Anterior cingulate cortex (tissue), 58 donors: ENCODE measurements at regions not wholly inside any gene's neighbourhood (a gene's known extent, or its start where the extent isn't known, plus 50 kb on each side); places are given as distances from the start of the nearest gene placed in this dataset.

ENCODE experiments used
- DNase-seq, 58 donors: peaks; one replicate each; lab custom pipeline; 2025; lab: John Stamatoyannopoulos, UW

DNA sequence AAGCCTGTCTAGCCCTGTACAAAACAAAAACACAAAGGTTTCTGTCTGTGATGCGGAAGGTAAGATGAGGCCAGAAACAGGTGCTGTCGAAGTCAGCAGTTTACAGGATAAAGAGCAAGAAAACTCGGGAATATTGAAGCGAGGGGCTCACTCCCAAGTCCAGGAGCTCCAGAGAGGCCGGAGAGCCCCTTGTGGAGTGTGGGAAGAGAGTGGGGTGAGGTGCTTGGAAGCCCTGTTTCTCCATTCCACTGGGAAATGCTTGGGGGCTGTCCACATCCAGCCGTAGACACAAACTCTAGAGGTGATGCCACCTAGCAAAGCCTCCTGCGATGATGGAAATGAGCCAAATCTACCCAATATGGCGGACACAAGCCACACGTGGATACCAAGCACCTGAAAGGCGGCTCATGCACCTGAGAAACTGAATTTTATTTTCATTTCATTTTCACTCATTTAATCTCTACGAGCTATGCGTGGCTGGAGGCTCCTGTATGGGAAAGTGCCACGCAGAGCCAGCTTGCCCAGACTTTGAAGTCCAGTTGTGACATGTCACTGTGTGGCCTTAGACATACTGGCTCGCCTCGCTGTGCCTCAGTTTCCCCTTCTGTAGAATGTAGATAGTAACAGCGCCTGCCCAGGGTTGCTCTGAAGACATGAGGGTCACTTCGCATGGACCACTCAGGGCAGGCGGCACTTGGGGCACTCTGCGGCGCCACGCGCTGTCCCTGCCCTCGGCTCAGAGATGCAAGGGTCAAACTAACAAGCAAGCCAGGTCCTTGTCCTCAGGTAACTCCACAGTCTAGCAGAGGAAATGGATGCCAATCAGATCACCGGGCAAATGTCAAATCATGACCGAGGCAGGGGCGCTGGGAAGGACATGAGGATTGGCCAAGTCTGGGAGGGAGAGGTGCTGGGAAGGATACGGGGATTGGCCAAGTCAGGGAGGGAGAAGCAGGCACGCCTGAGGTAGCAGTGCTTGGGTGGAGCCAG lies 684.7 kb downstream of the TBC1D22A start:
- DNase-seq, result no peak

DNA sequence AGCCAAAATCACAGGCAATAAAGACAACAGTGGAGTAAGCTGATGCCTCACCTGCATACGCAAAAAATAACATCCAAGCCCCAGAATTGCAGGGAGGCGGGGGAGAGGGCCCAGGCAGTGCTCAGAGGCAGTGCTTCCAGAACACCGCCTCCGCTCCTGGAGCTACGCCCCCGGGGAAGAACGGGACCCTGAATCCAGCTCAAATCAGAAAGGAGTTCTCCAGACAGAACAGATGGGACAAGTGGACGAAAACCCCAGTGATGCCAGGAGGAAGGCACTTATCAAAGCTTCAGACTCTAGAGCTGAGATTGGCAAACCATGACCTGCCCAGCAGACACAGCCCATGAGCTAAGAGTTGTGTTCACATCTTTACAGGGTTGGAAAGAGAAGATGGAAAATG lies 683.9 kb downstream of the TBC1D22A start:
- no peak for DNase-seq

DNA sequence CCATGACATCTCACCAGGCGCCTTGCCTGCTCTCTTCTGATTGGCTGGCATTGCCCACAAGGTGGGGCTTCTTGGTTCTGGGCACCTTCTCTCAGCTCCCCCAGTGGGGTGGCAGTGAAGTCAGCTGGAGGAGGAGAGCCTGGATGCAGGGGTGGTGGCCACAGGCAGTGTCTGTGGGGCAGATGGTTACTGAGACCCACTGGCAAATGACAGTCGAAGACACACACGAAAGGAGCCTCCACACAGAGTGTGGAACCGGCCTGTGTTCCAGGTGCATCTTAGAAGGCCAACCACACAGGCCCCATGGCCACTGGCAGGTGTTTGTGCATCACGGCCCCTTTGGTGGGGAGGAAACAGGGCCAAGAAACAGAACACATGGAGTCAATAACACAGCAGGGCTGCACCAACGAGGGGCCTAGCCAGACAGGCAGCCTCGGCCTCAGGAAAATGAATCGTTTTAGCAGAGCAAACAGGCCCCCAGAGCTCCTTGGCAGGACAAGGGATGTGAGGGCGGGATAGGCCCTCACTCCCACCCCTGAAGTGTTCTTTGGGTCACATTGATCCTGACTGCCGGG lies 683.4 kb downstream of the TBC1D22A start:
- DNase-seq, result no peak

DNA sequence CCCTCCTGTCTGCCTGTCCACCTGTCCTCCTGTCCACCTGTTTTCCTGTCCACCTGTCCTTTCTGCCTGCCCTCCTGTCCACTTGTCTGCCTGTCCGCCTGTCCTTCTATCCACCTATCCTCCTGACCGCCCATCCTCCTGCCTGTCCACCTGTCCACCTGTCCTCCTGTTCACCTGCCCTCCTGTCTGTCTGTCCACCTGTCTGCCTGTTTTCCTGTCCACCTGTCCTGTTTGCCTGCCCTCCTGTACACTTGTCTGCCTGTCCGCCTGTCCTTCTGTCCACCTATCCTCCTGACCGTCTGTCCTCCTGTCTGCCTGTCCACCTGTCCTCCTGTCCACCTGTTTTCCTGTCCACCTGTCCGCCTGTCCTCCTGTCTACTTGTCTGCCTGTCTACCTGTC lies 682.8 kb downstream of the TBC1D22A start:
- DNase-seq, result no peak

DNA sequence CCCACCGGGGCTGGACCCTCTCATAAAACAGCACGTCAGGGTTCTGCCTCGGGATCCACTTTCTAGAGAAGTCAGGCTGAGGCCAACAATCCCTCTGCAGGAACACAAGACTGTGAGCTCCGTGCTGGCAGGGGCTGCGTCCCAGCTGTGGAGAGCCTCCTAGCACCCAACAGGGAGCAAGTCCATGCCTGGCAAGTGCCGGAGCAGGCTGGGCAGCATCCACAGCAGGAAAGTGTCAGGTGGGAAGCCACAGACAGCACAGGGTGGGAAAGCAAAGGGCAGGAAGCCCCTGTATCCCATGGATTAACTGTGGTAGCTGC lies 682.3 kb downstream of the TBC1D22A start:
- DNase-seq, result no peak

DNA sequence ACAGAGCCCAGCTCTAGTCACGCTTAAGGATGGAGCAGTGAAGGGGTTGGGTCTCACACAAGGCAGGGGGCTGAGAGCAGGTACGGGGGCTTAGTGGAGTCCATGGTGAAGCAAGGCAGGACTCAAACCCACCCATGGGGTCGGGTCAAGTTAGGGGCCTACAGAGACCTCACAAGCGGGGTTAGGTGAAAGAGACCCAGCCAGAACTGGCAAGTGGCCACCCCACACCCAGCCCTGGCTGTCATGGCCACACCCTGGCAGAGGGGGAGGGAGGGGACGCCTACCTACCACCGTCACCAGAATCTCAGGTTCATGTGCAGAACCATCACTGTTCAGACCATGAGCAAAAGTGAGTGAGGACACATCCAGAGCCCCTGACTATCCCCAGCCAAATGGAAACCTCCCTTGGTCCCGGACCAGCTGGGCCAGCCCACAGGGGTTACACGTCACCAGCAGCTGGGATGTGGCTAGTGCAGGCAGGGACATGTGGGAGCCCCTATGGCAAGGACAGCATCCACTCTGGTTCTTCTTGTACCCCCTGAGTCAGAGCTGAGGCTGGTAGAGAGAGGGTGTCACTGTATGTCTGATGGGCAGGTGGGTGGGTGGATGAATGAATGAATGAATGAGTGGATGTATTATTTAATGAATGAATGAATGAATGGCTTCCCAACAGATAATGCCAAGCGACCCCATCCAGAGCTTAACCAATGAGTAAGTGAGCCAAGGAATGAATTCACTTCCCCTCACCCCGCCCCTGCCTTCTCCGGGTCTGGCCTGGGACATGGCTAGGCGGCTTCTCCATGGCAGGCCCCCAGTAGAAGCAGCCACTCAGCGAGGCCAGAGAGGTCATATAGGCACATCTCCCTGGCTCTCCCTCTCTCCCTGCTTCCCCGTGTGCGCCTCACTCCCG lies 681.6 kb downstream of the TBC1D22A start:
- no peak for DNase-seq

DNA sequence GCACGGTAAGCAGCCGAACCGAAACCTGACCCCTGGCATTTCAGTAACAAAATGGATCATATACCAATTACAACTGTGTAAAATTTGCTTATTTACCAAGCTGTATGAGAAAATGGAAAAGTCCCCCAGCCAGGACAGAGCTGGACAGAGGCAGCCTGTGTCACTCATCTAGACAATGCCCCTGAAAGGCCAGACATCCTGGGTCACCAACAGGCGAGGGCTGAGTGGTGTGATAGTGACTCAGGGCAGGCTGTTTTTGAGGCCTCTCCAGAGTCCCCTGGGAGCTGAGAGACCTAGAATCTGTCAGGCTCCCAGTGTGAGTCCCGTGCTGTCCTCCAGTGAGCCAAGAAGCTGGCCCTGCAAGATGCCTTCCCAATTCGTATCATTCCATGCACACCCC lies 680.4 kb downstream of the TBC1D22A start:
- DNase-seq, result no peak

DNA sequence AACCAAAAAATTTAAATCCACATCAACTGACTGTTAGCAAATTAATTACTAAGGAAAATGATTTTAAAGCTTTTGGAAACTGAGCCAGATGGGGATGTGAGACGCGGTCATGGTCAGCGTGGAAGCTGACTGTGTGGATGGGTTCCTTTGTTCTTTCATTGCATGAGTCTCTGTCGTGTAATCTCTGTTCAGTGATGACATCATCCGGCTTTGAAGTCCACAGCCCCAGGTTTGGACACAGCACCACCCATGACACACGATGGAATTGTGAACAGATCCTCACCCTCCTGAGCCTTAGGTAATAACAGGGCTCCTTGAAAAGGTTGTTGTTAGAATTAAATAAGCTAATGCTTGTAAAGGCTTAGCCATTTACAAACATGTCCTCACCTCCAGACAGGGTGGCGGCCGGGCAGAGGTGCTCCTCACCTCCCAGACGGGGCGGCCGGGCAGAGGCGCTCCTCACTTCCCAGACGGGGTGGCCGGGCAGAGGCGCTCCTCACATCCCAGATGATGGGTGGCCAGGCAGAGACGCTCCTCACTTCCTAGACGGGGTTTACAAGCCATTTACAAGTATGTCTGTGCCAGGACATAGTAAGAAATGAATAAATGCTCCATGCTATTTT lies 677.3 kb downstream of the TBC1D22A start:
- DNase-seq, result no peak

DNA sequence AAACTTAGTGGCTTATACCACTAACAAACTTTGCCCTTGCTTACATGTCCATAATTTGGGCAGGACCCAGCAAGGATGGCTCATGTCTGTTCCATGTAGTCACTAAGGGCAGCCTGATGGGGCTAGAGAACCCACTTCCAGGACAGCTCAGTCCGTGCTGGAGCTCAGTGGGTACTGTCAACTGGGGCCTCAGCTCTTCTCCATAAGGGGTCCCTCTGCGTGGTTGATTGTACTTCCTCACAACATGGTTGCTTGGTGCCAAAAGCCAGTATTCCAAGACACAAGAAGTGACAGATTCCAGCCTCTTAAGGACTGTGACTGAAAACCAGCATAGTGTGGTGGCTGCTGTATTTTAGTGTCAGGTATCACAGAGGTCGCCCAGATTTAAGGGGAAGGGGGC lies 675.2 kb downstream of the TBC1D22A start:
- DNase-seq, result no peak

DNA sequence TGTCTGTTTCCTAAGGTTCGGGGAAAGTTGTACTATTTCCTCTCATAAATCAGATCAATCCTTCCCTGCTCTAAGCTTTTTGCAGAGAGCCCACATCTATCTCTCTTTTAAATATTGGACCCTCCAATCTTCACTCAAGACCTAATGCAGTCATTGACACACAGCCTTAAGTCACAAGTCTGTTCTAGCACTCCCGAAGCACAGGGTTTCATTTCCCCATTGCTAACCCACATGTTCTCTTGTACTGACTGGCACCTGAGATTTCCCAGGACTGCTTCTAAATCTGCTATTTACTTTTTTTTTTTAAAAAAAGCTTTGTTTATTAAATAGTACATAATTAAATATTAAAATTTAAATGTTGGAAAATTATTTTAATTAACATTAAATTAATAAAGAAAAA lies 674.7 kb downstream of the TBC1D22A start:
- DNase-seq, result no peak

DNA sequence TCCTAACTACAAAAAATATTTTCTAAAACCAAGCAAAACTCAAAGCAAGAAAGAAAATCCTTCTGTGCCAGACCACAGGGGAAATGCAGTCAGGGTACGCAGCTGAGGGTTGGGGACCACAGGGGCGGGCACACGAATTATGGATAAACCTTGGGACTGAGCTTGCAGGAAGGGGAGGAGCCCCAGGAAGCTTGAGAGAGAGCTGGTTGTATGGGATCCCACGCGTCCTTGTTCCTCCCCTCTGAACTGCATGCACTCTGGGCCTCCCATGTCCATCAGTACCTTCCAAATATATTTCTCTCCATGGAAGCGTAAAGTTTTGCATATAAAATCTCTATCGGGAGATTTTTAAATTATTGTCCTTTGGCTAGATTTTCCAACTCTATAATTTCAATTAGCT lies 673.4 kb downstream of the TBC1D22A start:
- no peak for DNase-seq

DNA sequence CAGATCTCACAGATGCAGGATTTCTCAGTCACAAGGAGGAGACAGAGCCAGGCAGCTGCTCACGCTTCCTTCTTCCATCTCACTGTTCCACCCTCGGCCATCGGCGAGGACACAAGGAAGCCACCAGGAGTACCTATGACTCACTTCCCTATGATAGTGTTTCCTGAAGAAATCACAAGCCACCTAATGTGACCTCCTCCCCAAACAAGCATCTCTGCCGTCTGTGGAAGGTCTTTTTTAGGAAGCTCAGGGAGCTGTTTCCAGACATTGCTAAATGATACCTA lies 672.7 kb downstream of the TBC1D22A start:
- no peak for DNase-seq

DNA sequence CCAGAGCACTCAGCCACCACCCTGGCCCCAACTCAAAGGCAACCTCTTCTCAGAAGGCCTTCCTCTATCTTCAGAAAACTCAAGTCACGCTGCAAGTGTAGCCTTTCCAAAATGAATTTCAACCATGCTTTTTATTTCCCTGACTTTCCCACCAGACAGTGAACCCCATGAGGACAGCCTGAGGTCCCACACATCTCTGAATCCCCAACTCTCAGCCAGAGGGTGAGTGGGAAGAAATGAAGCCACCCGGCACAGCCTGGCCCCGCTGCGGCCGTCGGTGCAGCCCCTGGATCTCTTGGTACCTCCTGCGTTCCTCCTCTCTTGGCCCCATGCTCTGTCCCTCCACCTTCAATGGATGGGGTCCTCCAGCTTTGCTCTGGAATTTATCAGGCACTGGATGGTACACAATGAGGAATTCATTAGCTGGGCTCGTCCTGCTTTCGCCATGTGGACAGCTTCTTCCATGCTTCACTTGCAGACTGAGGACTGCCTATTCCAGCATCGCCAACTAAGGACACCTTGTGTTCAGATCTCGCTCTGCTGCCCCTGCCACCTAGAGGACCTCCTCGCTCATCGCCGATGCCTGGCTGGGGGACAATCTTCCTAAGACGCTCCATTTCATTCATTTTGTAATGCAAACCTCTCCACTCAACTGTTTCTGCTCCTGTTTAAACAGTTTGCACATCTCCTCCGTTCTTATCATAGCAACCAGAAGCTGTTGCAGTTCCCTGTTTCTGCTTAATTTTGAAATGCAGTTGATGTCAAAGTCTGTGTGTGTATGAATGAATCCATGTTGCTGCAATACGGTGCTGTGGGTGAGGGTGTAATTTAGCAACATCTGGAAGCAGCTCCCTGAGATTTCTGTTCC lies 672.1 kb downstream of the TBC1D22A start:
- DNase-seq, result peak in 4 of 58 donors; percentile 1 to 35 (median 18)

DNA sequence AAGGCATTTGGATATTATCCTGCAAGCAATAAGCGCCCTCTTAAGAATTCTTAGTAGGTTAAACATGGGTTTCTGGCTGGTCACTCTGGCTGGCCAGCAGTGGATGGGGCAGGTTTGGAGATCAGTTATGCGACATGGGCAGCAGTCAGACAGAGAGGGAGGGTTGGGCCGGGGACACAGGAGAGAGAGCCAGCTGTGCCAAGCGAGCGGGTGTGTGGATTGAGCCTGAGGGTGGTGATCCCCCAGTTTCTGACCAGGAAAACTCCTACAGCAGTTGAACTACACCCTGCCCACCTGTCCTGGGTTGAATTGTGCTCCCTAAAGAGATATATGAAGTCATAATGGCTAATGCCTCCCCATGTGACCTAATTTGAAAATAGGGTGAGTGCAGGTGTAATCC lies 671.2 kb downstream of the TBC1D22A start:
- no peak for DNase-seq

DNA sequence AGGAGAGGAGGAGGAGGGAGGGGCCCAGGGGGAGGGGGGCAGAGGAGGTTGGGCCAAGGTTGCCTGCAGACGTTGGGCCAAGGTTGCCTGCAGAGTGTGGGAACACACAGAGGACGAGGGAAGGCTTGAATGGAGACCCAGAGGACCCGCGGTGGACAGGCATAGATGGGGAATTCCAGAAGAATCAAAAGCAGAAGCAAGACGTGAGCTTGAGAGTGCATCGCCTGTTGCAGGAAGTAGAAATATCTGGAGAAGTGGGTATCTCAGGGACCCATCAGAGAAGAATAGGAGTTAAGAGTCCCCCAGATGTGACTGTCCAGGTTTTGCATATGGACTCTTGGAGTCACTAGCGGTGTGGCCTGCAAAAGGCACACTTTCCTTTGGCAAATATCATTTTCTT lies 670.2 kb downstream of the TBC1D22A start:
- DNase-seq, result no peak

DNA sequence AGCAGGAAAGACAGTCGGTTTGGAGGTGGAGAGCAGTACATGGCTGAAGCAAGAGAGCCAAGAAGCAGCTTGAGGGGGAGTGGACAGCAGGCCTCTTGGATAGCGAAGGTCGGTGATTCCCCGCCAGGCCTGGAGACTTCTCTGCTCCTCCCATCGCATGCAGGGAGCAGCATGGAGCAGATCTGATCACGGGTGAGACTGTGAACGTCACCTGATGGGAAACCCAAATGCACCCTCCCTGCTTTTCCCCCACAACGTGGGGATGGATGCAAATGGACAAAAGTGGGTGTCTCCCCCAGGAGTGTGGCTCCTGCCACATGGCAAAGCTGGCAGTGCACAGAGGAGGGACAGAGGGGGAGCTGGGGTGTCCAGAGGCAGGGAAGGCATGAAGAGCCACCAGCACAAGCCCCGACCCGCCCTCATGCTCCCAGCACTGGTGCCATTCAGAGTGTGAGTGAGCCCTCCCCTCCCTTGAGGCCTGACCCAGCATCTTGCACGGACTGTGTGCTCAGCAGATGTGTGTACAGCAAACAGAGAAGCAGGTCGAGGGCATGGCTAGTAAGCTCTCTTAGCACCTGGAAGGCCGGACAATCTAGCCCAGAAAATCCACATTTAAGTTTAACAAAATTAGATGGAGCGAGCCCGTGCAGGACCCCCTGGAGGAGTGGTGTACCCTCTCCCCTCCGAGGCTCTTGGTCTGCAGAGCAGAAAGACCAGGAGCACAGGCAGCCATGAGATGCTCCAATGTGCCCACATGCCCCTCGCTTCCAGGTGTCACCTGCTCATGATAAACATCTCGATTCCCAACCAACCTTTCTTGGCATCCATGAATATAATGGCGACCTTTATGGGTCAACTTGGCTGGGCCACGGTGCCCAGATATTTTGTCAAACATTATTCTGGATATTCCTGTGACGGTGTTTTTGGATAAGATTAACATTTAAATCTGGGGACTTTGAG lies 661.7 kb downstream of the TBC1D22A start:
- DNase-seq, result no peak

DNA sequence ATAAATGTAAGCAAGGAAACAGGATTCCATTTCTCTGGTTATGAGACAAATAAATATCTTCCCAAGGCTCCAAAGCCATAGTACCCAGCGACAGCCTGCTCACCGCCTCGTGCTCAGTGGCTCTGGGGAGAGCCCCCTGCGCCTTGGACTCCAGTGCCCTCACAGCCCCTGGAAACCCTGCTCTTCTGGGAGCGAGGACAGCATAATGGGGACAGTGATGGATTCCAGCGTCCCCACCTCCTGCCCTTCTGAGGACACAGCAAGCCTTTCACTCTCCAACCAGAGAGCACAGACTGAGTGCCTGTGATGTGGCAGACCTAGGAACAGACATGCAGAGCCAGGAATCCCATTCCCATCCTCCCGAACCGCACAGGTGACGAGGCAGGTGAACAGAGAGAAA lies 660.8 kb downstream of the TBC1D22A start:
- DNase-seq, result no peak

DNA sequence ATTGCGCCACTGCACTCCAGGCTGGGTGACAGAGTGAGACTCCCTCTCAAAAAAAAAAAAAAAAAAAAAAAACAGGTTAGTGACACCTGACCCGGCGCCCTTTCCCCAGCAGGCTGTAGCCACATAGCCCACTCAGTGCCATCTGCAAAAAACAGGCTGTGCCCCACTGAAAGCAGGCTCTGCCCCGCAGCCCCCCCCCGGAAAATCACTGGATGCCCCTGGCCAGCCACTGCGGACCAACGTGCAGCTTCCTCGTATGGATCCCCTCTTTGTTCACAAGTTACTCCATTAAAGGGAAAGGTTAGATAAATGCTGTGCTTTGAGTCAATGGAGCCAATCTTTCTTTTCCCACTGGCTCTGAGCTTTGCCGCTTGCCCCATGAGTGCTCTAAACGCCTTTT lies 660.3 kb downstream of the TBC1D22A start:
- DNase-seq, result no peak

DNA sequence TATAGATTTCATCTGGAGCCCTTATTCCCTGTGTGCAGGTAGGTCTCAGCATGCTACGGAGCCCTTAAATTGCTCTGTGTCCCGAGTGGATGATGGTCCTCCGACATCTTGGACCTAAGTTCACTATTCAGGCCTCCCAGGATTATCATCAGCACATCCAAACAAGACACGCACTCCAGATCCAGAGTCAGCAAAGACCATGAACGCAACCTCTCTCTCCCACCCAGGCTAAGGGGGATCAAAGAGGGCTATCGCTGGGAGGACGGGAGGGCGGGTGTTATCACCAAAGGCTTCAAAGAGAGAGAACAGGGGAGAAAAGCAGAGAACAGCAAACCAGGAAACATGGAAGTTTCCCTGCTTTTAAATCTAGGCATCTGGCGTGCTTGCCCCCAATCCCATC lies 659.4 kb downstream of the TBC1D22A start:
- DNase-seq, result no peak
